Hepatocyte (in vitro differentiated cells): ENCODE measurements at regions not wholly inside any gene's neighbourhood (a gene's known extent, or its start where the extent isn't known, plus 50 kb on each side); places are given as distances from the start of the nearest gene placed in this dataset.

Experiments used
- DNase-seq: peaks from one replicate; pipeline ENCODE4 v3.0.0-alpha.2; 2016; ENCODE audit warnings: low spot score
- H2AFZ ChIP-seq: fragments of 200-600 bp; sonication (generic); 2 replicates; pipeline ENCODE4 v1.6.0; 2016; ENCODE audit warnings: antibody characterized with exemption, mild to moderate bottlenecking
- H3K27ac ChIP-seq: fragments of 200-600 bp; sonication (generic); 2 replicates; pipeline ENCODE4 v1.5.1; 2016; ENCODE audit warnings: mild to moderate bottlenecking
- H3K27me3 ChIP-seq: fragments of 200-600 bp; sonication (generic); 2 replicates; pipeline ENCODE4 v1.6.1; 2016
- H3K36me3 ChIP-seq: fragments of 200-600 bp; sonication (generic); replicated peaks from 2 replicates; pipeline ENCODE4 v1.5.1; 2016; ENCODE audit warnings: low read depth; ENCODE audit not compliant: insufficient read depth
- H3K4me1 ChIP-seq: fragments of 200-600 bp; sonication (generic); 2 replicates; pipeline ENCODE4 v1.5.1; 2016; ENCODE audit warnings: mild to moderate bottlenecking, moderate library complexity; ENCODE audit not compliant: insufficient read depth
- H3K4me2 ChIP-seq: fragments of 200-600 bp; sonication (generic); 2 replicates; pipeline ENCODE4 v1.6.0; 2016
- H3K4me3 ChIP-seq: fragments of 200-600 bp; sonication (generic); 2 replicates; pipeline ENCODE4 v1.5.1; 2016; ENCODE audit warnings: mild to moderate bottlenecking
- H3K79me2 ChIP-seq: fragments of 200-600 bp; sonication (generic); 2 replicates; pipeline ENCODE4 v1.6.0; 2017; ENCODE audit warnings: mild to moderate bottlenecking
- H3K9me2 ChIP-seq: fragments of 200-600 bp; sonication (generic); replicated peaks from 2 replicates; pipeline ENCODE4 v1.6.0; 2017; ENCODE audit warnings: mild to moderate bottlenecking; ENCODE audit not compliant: insufficient read depth
- H3K9me3 ChIP-seq: fragments of 200-600 bp; sonication (generic); 2 replicates; pipeline ENCODE4 v1.5.1; 2016; ENCODE audit warnings: low read depth, mild to moderate bottlenecking
- H4K20me1 ChIP-seq: fragments of 200-600 bp; sonication (generic); 2 replicates; pipeline ENCODE4 v1.6.0; 2016; ENCODE audit warnings: mild to moderate bottlenecking; ENCODE audit not compliant: insufficient read depth, poor library complexity, severe bottlenecking
- EZH2 ChIP-seq: fragments of 200-600 bp; sonication (generic); IDR thresholded peaks from 2 replicates; pipeline ENCODE4 v1.6.1; 2016; ENCODE audit warnings: antibody characterized with exemption, mild to moderate bottlenecking, borderline replicate concordance
- EZH2phosphoT487 ChIP-seq: fragments of 200-600 bp; sonication (generic); IDR thresholded peaks from one replicate; pipeline ENCODE4 v1.6.1; 2018; ENCODE audit warnings: antibody characterized with exemption, mild to moderate bottlenecking, low read depth, moderate library complexity; ENCODE audit not compliant: unreplicated experiment, severe bottlenecking
- WGBS: methylation state at CpG from one replicate; pipeline ENCODE4 v1.1.6; 2016; ENCODE audit warnings: low lambda C conversion rate; ENCODE audit errors: missing lambda C conversion rate; 5-methylcytosine and 5-hydroxymethylcytosine counted together
- TF ChIP-seq, protein P1 (sequence below): fragments of 200-600 bp; sonication (generic); IDR thresholded peaks from 2 replicates; pipeline ENCODE4 v1.5.1; 2016; ENCODE audit warnings: antibody characterized with exemption, mild to moderate bottlenecking; ENCODE audit not compliant: poor library complexity

DNA sequence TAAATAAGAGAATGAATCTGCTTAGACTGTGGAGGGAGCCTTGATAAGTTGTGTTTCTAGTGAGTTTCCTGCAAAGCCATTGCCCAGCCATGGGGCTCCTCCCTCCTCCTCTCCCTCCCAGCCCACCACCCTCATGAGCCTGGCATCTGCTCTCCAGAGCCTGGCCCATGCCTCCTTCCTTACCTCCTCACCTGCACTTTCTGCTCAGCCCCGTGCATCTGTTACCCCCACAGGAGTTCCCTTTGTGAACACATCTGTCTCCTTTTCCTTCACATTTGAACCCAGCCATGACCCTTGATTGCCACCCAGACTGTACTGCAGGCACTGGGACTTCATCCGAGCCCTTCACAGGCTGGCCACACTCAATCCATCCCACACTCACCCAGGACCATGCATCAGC lies 395.6 kb downstream of the IRX2 start:
- no peaks in the 10 kb centered on the region for H4K20me1 ChIP-seq
- no peaks in the 10 kb centered on the region for H3K9me3 ChIP-seq
- no peaks in the 10 kb centered on the region for H3K36me3 ChIP-seq
- no peak for DNase-seq
- TF ChIP-seq EZH2phosphoT487 (no peak), EZH2 (no peak)
- TF ChIP-seq, protein P1, sequence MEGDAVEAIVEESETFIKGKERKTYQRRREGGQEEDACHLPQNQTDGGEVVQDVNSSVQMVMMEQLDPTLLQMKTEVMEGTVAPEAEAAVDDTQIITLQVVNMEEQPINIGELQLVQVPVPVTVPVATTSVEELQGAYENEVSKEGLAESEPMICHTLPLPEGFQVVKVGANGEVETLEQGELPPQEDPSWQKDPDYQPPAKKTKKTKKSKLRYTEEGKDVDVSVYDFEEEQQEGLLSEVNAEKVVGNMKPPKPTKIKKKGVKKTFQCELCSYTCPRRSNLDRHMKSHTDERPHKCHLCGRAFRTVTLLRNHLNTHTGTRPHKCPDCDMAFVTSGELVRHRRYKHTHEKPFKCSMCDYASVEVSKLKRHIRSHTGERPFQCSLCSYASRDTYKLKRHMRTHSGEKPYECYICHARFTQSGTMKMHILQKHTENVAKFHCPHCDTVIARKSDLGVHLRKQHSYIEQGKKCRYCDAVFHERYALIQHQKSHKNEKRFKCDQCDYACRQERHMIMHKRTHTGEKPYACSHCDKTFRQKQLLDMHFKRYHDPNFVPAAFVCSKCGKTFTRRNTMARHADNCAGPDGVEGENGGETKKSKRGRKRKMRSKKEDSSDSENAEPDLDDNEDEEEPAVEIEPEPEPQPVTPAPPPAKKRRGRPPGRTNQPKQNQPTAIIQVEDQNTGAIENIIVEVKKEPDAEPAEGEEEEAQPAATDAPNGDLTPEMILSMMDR, result no peak
- H3K4me3 ChIP-seq, result no peak overlapping the region
- no peak overlapping the region for H3K4me2 ChIP-seq
- H3K9me2 ChIP-seq, result no peaks in the 10 kb centered on the region
- no peaks in the 10 kb centered on the region for H3K27me3 ChIP-seq
- WGBS, result 79% methylated on average over 2 of the region's 2 CpGs
- no peaks in the 10 kb centered on the region for H3K79me2 ChIP-seq
- no peak overlapping the region for H2AFZ ChIP-seq
- H3K4me1 ChIP-seq, result no peaks in the 10 kb centered on the region
- no peak overlapping the region for H3K27ac ChIP-seq

DNA sequence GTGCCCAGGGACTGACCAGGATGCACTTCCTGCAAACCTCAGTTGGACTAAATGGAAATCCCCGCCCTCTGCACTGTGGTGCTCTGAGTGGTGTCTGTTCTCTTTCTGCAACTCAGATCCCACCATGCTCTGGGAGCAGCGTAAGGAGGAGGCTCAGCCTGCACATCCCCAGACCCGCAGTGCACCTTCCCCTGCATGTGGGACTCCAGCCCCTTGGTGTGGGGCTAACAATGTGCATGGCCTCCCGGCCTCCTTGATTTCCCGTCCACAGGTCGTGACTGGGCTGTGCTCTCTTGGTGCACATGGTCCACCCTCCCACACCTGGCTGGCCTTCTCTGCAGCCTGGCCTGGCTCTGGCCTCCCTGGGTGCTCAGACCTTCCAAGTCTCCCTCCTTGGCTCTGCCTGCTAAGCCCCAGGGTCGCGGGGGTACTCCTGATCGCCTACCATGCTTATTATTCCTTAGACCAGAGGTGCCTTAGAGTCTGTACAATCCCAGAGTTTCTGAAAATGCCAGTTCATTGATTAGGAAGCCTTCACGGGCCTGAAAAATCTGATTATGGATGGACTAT lies 397.5 kb downstream of the IRX2 start:
- no peak overlapping the region for H3K4me2 ChIP-seq
- no peaks in the 10 kb centered on the region for H3K36me3 ChIP-seq
- DNase-seq, result no peak
- H2AFZ ChIP-seq, result no peak overlapping the region
- TF ChIP-seq, protein P1, result no peak
- TF ChIP-seq EZH2 (no peak), EZH2phosphoT487 (no peak)
- no peaks in the 10 kb centered on the region for H3K9me2 ChIP-seq
- H3K4me3 ChIP-seq, result no peak overlapping the region
- H3K27ac ChIP-seq, result peak overlapping the region; percentile 20
- H3K9me3 ChIP-seq, result no peaks in the 10 kb centered on the region
- WGBS, result 95% methylated on average over 10 of the region's 10 CpGs
- no peaks in the 10 kb centered on the region for H3K79me2 ChIP-seq
- H3K4me1 ChIP-seq, result no peaks in the 10 kb centered on the region
- no peaks in the 10 kb centered on the region for H3K27me3 ChIP-seq
- no peaks in the 10 kb centered on the region for H4K20me1 ChIP-seq

DNA sequence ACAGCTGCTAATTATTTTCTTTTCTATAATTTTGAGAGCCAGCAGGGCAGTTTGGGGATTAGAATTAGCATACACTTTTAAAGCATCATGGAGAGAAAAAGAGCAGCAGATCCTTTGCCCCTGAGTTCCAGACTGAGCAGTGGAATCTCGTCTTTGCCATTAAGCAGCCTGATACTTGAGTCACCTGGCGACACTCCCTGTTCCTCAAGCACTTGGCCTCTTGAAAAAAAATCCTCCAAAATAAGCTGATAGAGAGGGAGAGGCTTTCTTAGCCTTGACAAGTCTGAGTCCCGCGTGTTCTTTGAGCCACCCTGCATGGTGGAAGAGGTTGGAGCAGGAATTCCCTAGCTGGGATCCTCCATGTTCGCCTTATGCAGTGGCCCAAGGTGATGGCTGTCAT lies 398.3 kb downstream of the IRX2 start:
- Histone ChIP-seq H3K27me3 (no peaks in the 10 kb centered on the region), H3K36me3 (no peaks in the 10 kb centered on the region), H3K4me1 (no peaks in the 10 kb centered on the region), H3K79me2 (no peaks in the 10 kb centered on the region), H3K9me2 (no peaks in the 10 kb centered on the region), H2AFZ (no peak overlapping the region), H3K27ac (peak overlapping the region; percentile 42), H3K4me3 (no peak overlapping the region), H4K20me1 (no peaks in the 10 kb centered on the region), H3K9me3 (no peaks in the 10 kb centered on the region), H3K4me2 (no peak overlapping the region)
- no peak for TF ChIP-seq EZH2phosphoT487
- TF ChIP-seq, protein P1, result no peak
- TF ChIP-seq EZH2, result no peak
- no peak for DNase-seq
- 82% methylated on average over 5 of the region's 5 CpGs for WGBS
